Activated naive CD4-positive, alpha-beta T cell treated with anti-CD3 and anti-CD28 coated beads, Interleukin-2, amount 50 U/mL, for 72 hours (primary cell): ENCODE measurements at regions not wholly inside any gene's neighbourhood (a gene's known extent, or its start where the extent isn't known, plus 50 kb on each side); places are given as distances from the start of the nearest gene placed in this dataset.

Source experiments
- ATAC-seq, 2 donors: fragments of 150-1000 bp; cut with Tn5 transposase; 2 replicates each; pipeline ENCODE4 v1.10.0; 2021; ENCODE audit warnings: mild to moderate bottlenecking in 2 of 2, moderate library complexity in 2 of 2
- DNase-seq, 2 donors: peaks; one replicate each; pipeline ENCODE4 v3.0.0; 2021 to 2022; ENCODE audit warnings: low spot score in 2 of 2
- H3K27ac Mint-ChIP-seq, 2 donors: one replicate each; pipeline ENCODE4 v1.8.0; 2022; ENCODE audit warnings: mild to moderate bottlenecking in 2 of 2, mixed read lengths in 2 of 2
- H3K36me3 Mint-ChIP-seq, 2 donors: one replicate each; pipeline ENCODE4 v1.8.0; 2022; ENCODE audit warnings: mixed read lengths in 2 of 2
- H3K9me3 Mint-ChIP-seq, 2 donors: one replicate each; pipeline ENCODE4 v1.8.0; 2022; ENCODE audit warnings: mixed read lengths in 2 of 2

DNA sequence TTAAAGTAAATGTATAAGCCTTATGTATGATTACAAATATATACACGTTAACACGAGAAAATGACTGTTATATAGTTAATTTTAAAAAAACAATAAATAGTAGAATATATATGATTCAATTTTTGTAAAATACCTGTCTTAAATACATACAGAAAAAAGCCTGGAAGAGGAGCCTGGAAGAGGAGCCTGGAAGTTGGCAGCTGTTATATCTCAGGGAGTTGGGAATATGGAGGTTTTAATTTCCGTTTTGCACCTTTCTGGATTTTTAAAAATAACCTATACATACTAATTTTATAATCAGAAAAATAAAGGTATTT, 111.6 kb downstream of the WT1 start:
- H3K9me3 Mint-ChIP-seq, result no peaks in the 10 kb centered on the region
- no peak for DNase-seq
- no peak overlapping the region for H3K27ac Mint-ChIP-seq
- ATAC-seq, result no peak
- H3K36me3 Mint-ChIP-seq, result no peaks in the 10 kb centered on the region

DNA sequence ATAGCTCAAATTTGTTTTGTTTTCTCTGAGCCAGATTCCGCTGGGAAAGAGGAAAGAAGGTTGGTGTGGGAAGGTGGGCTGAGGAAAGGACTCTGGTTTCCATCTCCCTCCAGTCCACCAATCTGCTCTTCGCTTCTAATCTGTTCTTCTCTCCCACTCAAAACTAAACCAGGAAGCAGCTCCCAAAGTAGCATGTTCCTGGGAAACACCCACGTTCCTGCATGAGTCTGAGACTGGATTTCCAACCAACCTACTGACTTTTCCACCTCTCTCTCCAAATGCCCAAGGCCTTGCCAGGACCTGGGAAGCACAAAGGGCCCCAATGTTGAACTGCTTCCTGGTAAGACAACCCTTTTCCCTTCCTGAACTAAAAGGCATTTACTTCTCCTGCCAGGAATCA, 110.2 kb downstream of the WT1 start:
- Mint-ChIP-seq H3K9me3 (no peaks in the 10 kb centered on the region), H3K27ac (peak overlapping the region; percentile 23 to 58), H3K36me3 (no peaks in the 10 kb centered on the region)
- no peak for DNase-seq
- ATAC-seq, result no peak

DNA sequence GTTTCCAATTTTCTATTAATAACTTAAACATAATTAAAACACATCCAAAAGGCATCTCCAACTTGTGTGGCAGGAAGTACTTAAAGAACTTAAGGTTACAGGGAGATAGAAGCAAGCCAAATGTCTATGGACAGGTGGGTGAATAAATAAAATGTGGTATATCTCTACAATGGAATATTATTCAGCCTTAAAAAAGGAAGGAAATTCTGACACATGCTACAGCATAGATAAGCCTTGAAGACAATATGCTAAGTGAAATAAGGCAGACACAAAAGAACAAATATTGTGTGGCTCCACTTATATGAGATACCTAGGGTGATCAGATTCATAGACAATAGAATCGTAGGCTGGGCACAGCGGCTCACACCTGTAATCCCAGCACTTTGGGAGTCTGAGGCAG, 109.6 kb downstream of the WT1 start:
- no peak for ATAC-seq
- Mint-ChIP-seq H3K9me3 (no peaks in the 10 kb centered on the region), H3K36me3 (no peaks in the 10 kb centered on the region), H3K27ac (peak overlapping the region; percentile 23 to 58)
- DNase-seq, result no peak

DNA sequence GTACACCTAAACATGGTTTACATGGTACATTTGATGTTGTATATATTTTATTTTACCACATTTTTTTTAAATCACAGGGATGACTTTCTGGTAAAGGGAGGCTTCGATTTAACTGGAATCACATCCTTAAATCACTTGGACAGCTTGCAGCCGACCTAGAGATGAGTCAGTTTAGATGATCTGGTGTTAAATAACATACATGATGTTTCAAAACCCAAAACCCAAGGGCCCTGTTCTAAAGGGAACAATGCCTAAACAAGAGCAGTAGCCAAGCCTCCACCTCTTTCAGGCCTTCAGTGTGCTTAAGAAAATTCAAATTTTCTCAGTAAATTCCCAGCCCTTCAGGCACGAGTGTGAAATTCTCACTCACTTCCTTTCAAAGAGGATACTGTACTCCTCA, 108.8 kb downstream of the WT1 start:
- Mint-ChIP-seq H3K27ac (no peak overlapping the region), H3K36me3 (no peaks in the 10 kb centered on the region), H3K9me3 (no peaks in the 10 kb centered on the region)
- ATAC-seq (no peak), DNase-seq (no peak)

DNA sequence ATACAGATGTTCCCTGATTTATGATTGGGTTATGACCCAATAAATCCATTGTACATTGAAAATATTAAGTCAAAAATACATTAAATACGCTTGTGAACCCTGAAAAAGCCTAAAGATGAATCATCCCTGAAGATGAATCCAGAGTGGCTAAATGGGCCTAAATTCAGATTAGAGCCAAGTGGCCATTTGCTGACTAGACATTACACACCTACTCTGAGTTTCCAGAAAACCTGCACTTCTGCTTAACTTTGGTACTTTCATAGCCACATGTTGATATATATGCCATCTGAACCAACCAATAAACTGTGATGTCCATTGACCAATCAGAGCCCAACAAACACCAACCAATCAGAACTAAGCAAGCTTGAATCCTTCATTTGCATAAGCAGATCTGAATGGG, 106.9 kb downstream of the WT1 start:
- DNase-seq (no peak), ATAC-seq (no peak)
- Mint-ChIP-seq H3K36me3 (no peaks in the 10 kb centered on the region), H3K9me3 (no peaks in the 10 kb centered on the region), H3K27ac (no peak overlapping the region)

DNA sequence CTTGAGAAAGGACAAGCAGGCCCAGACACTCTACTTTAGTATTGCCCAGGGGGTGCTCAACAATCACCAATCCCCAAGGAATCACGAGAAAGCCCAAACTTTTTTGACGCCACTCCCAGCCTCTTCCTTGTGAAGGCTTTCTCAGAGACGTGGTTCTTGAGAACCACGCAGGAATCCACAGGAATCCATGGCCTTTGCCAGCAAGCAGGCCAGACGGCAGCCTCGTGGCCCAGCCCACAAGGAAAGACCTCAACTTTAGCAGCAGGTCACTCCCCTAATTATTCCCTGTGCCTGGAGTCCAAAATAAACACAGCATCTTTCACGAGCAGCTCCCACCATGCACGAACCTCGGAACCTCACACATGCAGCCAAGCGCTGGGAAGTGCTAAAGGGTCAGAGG, 104.2 kb downstream of the WT1 start:
- Mint-ChIP-seq H3K9me3 (peaks cover 0 to 5% of the 10 kb centered on the region in 2 donors), H3K27ac (no peak overlapping the region), H3K36me3 (peaks cover 0 to 7% of the 10 kb centered on the region in 2 donors)
- DNase-seq, result no peak
- ATAC-seq, result no peak

DNA sequence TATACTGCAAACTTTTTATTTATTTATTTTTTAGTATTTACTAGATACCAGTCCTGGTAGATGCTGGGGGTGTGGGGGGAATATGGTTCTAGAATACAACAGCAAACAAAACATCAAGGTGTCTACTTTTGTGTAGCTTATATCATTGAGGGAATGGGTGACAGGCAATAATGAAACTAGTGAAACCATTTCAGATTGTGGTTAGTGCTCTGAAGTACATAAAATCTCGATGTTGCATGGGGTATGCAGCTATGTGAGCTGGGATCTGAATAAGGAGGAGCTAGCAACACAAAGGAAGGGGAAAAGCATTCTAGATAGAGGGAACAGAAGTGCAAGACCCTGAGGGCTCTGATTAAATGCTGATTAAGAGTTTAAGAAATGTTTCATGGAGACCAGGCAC, 103.5 kb downstream of the WT1 start:
- peaks cover 0 to 7% of the 10 kb centered on the region in 2 donors for H3K36me3 Mint-ChIP-seq
- H3K9me3 Mint-ChIP-seq, result peaks cover 0 to 5% of the 10 kb centered on the region in 2 donors
- DNase-seq (no peak), ATAC-seq (peak in 1 of 2 donors; percentile 34)
- no peak overlapping the region for H3K27ac Mint-ChIP-seq

DNA sequence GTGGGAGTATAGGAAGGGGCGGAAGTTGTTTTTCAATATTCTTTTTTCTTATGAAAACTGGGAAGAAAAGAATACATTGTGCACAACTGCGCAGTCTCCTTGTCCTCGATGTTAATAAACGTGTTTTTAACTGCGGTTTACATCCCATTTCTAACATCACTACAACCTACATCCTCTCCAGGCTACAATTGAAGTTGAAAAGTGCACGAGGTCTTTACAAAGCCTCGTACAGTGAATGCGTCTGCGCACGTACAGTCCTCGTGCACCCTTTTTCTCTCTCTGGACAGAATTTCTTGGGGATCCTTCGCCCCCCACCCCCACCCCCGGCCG, 102.4 kb downstream of the WT1 start:
- Mint-ChIP-seq H3K36me3 (peaks cover 0 to 7% of the 10 kb centered on the region in 2 donors), H3K27ac (no peak overlapping the region), H3K9me3 (peaks cover 0 to 5% of the 10 kb centered on the region in 2 donors)
- ATAC-seq (peak in 1 of 2 donors; percentile 37), DNase-seq (no peak)

DNA sequence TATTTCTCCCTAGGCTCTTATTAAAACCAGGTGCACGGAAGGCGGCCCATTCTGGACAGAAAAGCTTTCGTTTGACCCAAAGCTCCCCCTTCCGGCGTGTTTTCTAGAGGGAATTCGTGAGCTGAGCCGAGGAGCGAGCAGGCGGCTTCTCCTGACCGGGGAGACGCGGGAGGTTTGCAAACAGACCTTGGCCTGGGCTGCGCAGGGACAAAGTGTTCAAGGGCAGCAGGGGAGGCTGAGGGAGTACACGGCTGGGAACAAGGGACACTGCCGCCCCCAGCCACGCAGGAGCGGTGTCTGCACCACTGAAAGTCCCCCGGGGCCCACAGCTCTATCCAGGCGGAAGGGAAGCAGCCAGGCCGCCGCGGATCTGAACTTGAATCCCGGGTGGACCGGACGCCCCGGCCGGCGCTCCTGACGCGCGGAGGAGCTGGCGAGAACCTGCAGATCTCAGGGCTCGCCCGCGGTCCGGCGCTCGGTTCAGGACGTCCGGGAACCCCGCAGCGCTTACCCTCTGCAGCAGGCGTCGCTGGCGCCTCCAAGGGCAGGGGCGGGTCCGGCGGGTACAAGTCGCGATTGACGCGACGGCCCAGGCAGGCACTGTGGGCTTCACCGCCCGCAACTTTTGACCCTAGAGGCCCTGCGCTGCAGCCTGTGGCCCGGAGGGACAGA, 101.9 kb downstream of the WT1 start:
- Mint-ChIP-seq H3K27ac (no peak overlapping the region), H3K36me3 (peaks cover 0 to 7% of the 10 kb centered on the region in 2 donors), H3K9me3 (peaks cover 0 to 5% of the 10 kb centered on the region in 2 donors)
- DNase-seq (peak in 1 of 2 donors; percentile 31), ATAC-seq (peak; percentile 26 to 56)

DNA sequence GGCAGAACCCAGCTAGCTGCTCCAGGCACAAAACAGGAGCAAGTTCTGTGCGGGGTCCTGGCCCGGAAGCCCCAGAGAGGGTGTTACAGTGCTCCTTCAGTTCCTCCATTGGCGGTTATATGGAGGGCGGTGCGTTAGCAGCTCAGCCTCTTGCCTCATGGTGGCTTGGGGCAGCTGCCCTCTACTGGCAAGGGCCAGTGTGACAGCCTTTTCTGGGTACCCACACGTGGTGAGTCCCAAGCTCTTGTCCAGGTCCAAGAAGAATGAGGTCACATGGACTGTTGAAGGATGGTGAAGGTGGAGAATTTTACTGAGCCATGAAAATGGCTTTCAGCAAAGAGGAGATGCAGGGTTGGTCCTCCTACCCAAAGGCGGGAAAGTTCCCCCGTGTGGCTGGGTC, 100.5 kb downstream of the WT1 start:
- Mint-ChIP-seq H3K9me3 (peaks cover 0 to 5% of the 10 kb centered on the region in 2 donors), H3K36me3 (peaks cover 0 to 7% of the 10 kb centered on the region in 2 donors), H3K27ac (no peak overlapping the region)
- DNase-seq (peak in 1 of 2 donors; percentile 17), ATAC-seq (peak in 1 of 2 donors; percentile 46)
